GM23338 (cell line): ENCODE measurements at regions not wholly inside any gene's neighbourhood (a gene's known extent, or its start where the extent isn't known, plus 50 kb on each side); places are given as distances from the start of the nearest gene placed in this dataset.

Experiments used
- ATAC-seq: fragments of 200-7000 bp; cut with Tn5 transposase; 3 replicates; pipeline ENCODE4 v1.9.1; 2020
- DNase-seq: peaks from one replicate; pipeline ENCODE4 v3.0.0-alpha.2; 2015; ENCODE audit warnings: low spot score
- H2AFZ ChIP-seq: fragments of 200-600 bp; sonication (generic); 2 replicates; pipeline ENCODE4 v1.8.0; 2016; ENCODE audit warnings: antibody characterized with exemption, mild to moderate bottlenecking, moderate library complexity
- H3F3A ChIP-seq: fragments of 200-600 bp; sonication (generic); replicated peaks from 2 replicates; pipeline ENCODE4 v1.8.0; 2017; ENCODE audit warnings: antibody characterized with exemption, mixed run types, low read depth
- H3K27ac ChIP-seq: fragments of 200-600 bp; sonication (generic); 2 replicates; pipeline ENCODE4 v1.6.1; 2016; ENCODE audit warnings: low read depth
- H3K27me3 ChIP-seq: fragments of 200-600 bp; sonication (generic); 2 replicates; pipeline ENCODE4 v1.8.0; 2016; ENCODE audit warnings: mild to moderate bottlenecking, mixed run types, moderate library complexity; ENCODE audit not compliant: insufficient read depth
- H3K36me3 ChIP-seq: fragments of 200-600 bp; sonication (generic); 2 replicates; pipeline ENCODE4 v1.8.0; 2016; ENCODE audit warnings: mild to moderate bottlenecking; ENCODE audit not compliant: insufficient read depth
- H3K4me1 ChIP-seq: fragments of 200-600 bp; sonication (generic); 2 replicates; pipeline ENCODE4 v1.8.0; 2016; ENCODE audit warnings: mild to moderate bottlenecking, moderate library complexity; ENCODE audit not compliant: insufficient read depth
- H3K4me2 ChIP-seq: fragments of 200-600 bp; sonication (generic); 2 replicates; pipeline ENCODE4 v1.7.1; 2017; ENCODE audit warnings: mixed run types
- H3K4me3 ChIP-seq: fragments of 200-600 bp; sonication (generic); 2 replicates; pipeline ENCODE4 v1.6.1; 2016; ENCODE audit warnings: mixed run types
- H3K79me2 ChIP-seq: fragments of 200-600 bp; sonication (generic); replicated peaks from 2 replicates; pipeline ENCODE4 v1.8.0; 2017; ENCODE audit warnings: mild to moderate bottlenecking; ENCODE audit not compliant: insufficient read depth
- H3K9me2 ChIP-seq: fragments of 200-600 bp; sonication (generic); 2 replicates; pipeline ENCODE4 v1.8.0; 2017; ENCODE audit not compliant: insufficient read depth
- H4K20me1 ChIP-seq: fragments of 200-600 bp; sonication (generic); replicated peaks from 2 replicates; pipeline ENCODE4 v1.8.0; 2017; ENCODE audit warnings: mild to moderate bottlenecking; ENCODE audit not compliant: insufficient read depth
- H3K27ac Mint-ChIP-seq: 2 replicates; pipeline ENCODE4 v1.8.0; 2020; ENCODE audit warnings: inconsistent platforms, mild to moderate bottlenecking, moderate library complexity, mixed read lengths
- H3K27me3 Mint-ChIP-seq: 3 replicates; pipeline ENCODE4 v1.8.0; 2022; ENCODE audit warnings: low read depth, mild to moderate bottlenecking, moderate library complexity, mixed read lengths, inconsistent platforms; ENCODE audit not compliant: insufficient read depth, poor library complexity
- H3K36me3 Mint-ChIP-seq: 3 replicates; pipeline ENCODE4 v1.8.0; 2021; ENCODE audit warnings: low read depth, mild to moderate bottlenecking, inconsistent platforms, moderate library complexity, mixed read lengths
- H3K4me1 Mint-ChIP-seq: 3 replicates; pipeline ENCODE4 v1.8.0; 2020; ENCODE audit warnings: mild to moderate bottlenecking, inconsistent platforms, mixed read lengths
- H3K4me3 Mint-ChIP-seq: 3 replicates; pipeline ENCODE4 v1.8.0; 2021; ENCODE audit warnings: moderate library complexity, mild to moderate bottlenecking, inconsistent platforms, mixed read lengths
- H3K9me3 Mint-ChIP-seq: 3 replicates; pipeline ENCODE4 v1.8.0; 2020; ENCODE audit warnings: moderate library complexity, mild to moderate bottlenecking, inconsistent platforms, mixed read lengths
- CREB1 ChIP-seq: fragments of 250-450 bp; sonication (Bioruptor Pico); IDR thresholded peaks from 2 replicates; pipeline ENCODE4 v1.5.0; 2020; ENCODE audit warnings: low read depth, mild to moderate bottlenecking, moderate library complexity
- CTCF ChIP-seq, 2 experiments: fragments of 200-600 bp in 1 of 2; sonication (generic) in 1 of 2; conservative IDR thresholded peaks; 2 replicates each; pipeline versions ENCODE4 v1.5.1 to v1.6.1; 2016 to 2017; ENCODE audit warnings: antibody characterized with exemption in 2 of 2, low read depth in 2 of 2, mild to moderate bottlenecking in 2 of 2, moderate library complexity in 1 of 2
- EZH2 ChIP-seq: fragments of 200-600 bp; sonication (generic); IDR thresholded peaks from one replicate; pipeline ENCODE4 v1.8.0; 2017; ENCODE audit warnings: antibody characterized with exemption, mild to moderate bottlenecking, low read depth; ENCODE audit not compliant: unreplicated experiment
- EZH2phosphoT487 ChIP-seq: fragments of 200-600 bp; sonication (generic); IDR thresholded peaks from one replicate; pipeline ENCODE4 v1.8.1; 2018; ENCODE audit warnings: antibody characterized with exemption; ENCODE audit not compliant: unreplicated experiment
- POLR2AphosphoS5 ChIP-seq: IDR thresholded peaks from 2 replicates; pipeline ENCODE4 v1.6.1; 2016; ENCODE audit warnings: antibody characterized with exemption, low read depth
- STAT1 ChIP-seq: IDR thresholded peaks from one replicate; pipeline ENCODE4 v1.6.1; 2016; ENCODE audit warnings: antibody characterized with exemption; ENCODE audit not compliant: unreplicated experiment
- TF ChIP-seq, protein P1 (sequence below): IDR thresholded peaks from 2 replicates; pipeline ENCODE4 v1.6.1; 2016; ENCODE audit warnings: antibody characterized with exemption
- TF ChIP-seq, protein P2 (sequence below): fragments of 250-450 bp; sonication (Bioruptor Pico); IDR thresholded peaks from 2 replicates; pipeline ENCODE4 v1.5.0; 2020; ENCODE audit warnings: mild to moderate bottlenecking, moderate library complexity

GRCh38 chr11:31895926-31896325 is 84.8 kb upstream of the PAX6 start (continued):
- TF ChIP-seq, protein P1, sequence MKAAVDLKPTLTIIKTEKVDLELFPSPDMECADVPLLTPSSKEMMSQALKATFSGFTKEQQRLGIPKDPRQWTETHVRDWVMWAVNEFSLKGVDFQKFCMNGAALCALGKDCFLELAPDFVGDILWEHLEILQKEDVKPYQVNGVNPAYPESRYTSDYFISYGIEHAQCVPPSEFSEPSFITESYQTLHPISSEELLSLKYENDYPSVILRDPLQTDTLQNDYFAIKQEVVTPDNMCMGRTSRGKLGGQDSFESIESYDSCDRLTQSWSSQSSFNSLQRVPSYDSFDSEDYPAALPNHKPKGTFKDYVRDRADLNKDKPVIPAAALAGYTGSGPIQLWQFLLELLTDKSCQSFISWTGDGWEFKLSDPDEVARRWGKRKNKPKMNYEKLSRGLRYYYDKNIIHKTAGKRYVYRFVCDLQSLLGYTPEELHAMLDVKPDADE: no peak
- no peak for TF ChIP-seq CTCF (conservative IDR thresholded peaks at IDR 0.05; ENCODE audit: low read depth in 2 of 2)
- TF ChIP-seq EZH2phosphoT487: no peak
- no peak for TF ChIP-seq CREB1 (CRISPR knock-in tag)
- TF ChIP-seq POLR2AphosphoS5: no peak
- TF ChIP-seq EZH2: no peak
- no peak for TF ChIP-seq STAT1

- H3K4me1 Mint-ChIP-seq: peaks cover 50% of the 10 kb centered on the region
- H3K36me3 Mint-ChIP-seq: no peaks in the 10 kb centered on the region
- ATAC-seq (peak; percentile 68), DNase-seq (peak; percentile 83)
- Histone ChIP-seq H2AFZ (no peak overlapping the region), H3F3A (no peaks in the 10 kb centered on the region), H3K9me2 (0 out of 2 replicates have a peak, but pooled peaks cover 5% of the 10 kb centered on the region), H3K36me3 (no peaks in the 10 kb centered on the region), H3K4me3 (no peak overlapping the region), H3K4me2 (no peak overlapping the region), H4K20me1 (no peaks in the 10 kb centered on the region), H3K27ac (no peak overlapping the region), H3K4me1 (peaks cover 42% of the 10 kb centered on the region), H3K79me2 (no peaks in the 10 kb centered on the region), H3K27me3 (peaks cover 6% of the 10 kb centered on the region; the same call in 1 of the 2 replicates)
- peaks cover 4% of the 10 kb centered on the region; the same call in 2 of the 3 replicates for H3K9me3 Mint-ChIP-seq
- TF ChIP-seq STAT1: no peak
- peak; percentile 77 to 87 for TF ChIP-seq CTCF (conservative IDR thresholded peaks at IDR 0.05; ENCODE audit: low read depth in 2 of 2)
- TF ChIP-seq, protein P2, sequence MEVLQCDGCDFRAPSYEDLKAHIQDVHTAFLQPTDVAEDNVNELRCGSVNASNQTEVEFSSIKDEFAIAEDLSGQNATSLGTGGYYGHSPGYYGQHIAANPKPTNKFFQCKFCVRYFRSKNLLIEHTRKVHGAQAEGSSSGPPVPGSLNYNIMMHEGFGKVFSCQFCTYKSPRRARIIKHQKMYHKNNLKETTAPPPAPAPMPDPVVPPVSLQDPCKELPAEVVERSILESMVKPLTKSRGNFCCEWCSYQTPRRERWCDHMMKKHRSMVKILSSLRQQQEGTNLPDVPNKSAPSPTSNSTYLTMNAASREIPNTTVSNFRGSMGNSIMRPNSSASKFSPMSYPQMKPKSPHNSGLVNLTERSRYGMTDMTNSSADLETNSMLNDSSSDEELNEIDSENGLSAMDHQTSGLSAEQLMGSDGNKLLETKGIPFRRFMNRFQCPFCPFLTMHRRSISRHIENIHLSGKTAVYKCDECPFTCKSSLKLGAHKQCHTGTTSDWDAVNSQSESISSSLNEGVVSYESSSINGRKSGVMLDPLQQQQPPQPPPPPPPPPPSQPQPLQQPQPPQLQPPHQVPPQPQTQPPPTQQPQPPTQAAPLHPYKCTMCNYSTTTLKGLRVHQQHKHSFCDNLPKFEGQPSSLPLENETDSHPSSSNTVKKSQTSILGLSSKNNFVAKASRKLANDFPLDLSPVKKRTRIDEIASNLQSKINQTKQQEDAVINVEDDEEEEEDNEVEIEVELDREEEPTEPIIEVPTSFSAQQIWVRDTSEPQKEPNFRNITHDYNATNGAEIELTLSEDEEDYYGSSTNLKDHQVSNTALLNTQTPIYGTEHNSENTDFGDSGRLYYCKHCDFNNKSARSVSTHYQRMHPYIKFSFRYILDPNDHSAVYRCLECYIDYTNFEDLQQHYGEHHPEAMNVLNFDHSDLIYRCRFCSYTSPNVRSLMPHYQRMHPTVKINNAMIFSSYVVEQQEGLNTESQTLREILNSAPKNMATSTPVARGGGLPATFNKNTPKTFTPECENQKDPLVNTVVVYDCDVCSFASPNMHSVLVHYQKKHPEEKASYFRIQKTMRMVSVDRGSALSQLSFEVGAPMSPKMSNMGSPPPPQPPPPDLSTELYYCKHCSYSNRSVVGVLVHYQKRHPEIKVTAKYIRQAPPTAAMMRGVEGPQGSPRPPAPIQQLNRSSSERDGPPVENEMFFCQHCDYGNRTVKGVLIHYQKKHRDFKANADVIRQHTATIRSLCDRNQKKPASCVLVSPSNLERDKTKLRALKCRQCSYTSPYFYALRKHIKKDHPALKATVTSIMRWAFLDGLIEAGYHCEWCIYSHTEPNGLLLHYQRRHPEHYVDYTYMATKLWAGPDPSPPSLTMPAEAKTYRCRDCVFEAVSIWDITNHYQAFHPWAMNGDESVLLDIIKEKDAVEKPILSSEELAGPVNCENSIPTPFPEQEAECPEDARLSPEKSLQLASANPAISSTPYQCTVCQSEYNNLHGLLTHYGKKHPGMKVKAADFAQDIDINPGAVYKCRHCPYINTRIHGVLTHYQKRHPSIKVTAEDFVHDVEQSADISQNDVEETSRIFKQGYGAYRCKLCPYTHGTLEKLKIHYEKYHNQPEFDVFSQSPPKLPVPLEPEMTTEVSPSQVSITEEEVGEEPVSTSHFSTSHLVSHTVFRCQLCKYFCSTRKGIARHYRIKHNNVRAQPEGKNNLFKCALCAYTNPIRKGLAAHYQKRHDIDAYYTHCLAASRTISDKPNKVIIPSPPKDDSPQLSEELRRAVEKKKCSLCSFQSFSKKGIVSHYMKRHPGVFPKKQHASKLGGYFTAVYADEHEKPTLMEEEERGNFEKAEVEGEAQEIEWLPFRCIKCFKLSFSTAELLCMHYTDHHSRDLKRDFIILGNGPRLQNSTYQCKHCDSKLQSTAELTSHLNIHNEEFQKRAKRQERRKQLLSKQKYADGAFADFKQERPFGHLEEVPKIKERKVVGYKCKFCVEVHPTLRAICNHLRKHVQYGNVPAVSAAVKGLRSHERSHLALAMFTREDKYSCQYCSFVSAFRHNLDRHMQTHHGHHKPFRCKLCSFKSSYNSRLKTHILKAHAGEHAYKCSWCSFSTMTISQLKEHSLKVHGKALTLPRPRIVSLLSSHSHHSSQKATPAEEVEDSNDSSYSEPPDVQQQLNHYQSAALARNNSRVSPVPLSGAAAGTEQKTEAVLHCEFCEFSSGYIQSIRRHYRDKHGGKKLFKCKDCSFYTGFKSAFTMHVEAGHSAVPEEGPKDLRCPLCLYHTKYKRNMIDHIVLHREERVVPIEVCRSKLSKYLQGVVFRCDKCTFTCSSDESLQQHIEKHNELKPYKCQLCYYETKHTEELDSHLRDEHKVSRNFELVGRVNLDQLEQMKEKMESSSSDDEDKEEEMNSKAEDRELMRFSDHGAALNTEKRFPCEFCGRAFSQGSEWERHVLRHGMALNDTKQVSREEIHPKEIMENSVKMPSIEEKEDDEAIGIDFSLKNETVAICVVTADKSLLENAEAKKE (CRISPR knock-in tag): no peak
- H3K27ac Mint-ChIP-seq: no peak overlapping the region
- H3K27me3 Mint-ChIP-seq: peaks cover 8% of the 10 kb centered on the region
- no peak overlapping the region for H3K4me3 Mint-ChIP-seq
Observed at GRCh38 chr11:31887180-31887579, 76.1 kb upstream of the PAX6 start.
